ENCODE measurements at regions not wholly inside any gene's neighbourhood (a gene's known extent, or its start where the extent isn't known, plus 50 kb on each side); places are given as distances from the start of the nearest gene placed in this dataset.

- TF ChIP-seq, protein P1, sequence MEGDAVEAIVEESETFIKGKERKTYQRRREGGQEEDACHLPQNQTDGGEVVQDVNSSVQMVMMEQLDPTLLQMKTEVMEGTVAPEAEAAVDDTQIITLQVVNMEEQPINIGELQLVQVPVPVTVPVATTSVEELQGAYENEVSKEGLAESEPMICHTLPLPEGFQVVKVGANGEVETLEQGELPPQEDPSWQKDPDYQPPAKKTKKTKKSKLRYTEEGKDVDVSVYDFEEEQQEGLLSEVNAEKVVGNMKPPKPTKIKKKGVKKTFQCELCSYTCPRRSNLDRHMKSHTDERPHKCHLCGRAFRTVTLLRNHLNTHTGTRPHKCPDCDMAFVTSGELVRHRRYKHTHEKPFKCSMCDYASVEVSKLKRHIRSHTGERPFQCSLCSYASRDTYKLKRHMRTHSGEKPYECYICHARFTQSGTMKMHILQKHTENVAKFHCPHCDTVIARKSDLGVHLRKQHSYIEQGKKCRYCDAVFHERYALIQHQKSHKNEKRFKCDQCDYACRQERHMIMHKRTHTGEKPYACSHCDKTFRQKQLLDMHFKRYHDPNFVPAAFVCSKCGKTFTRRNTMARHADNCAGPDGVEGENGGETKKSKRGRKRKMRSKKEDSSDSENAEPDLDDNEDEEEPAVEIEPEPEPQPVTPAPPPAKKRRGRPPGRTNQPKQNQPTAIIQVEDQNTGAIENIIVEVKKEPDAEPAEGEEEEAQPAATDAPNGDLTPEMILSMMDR (IDR thresholded peaks at IDR 0.05), result no peak
- TF ChIP-seq POLR2AphosphoS5 (IDR thresholded peaks at IDR 0.05; ENCODE audit: low read depth, low read length), result no peak
- TF ChIP-seq, protein P2, sequence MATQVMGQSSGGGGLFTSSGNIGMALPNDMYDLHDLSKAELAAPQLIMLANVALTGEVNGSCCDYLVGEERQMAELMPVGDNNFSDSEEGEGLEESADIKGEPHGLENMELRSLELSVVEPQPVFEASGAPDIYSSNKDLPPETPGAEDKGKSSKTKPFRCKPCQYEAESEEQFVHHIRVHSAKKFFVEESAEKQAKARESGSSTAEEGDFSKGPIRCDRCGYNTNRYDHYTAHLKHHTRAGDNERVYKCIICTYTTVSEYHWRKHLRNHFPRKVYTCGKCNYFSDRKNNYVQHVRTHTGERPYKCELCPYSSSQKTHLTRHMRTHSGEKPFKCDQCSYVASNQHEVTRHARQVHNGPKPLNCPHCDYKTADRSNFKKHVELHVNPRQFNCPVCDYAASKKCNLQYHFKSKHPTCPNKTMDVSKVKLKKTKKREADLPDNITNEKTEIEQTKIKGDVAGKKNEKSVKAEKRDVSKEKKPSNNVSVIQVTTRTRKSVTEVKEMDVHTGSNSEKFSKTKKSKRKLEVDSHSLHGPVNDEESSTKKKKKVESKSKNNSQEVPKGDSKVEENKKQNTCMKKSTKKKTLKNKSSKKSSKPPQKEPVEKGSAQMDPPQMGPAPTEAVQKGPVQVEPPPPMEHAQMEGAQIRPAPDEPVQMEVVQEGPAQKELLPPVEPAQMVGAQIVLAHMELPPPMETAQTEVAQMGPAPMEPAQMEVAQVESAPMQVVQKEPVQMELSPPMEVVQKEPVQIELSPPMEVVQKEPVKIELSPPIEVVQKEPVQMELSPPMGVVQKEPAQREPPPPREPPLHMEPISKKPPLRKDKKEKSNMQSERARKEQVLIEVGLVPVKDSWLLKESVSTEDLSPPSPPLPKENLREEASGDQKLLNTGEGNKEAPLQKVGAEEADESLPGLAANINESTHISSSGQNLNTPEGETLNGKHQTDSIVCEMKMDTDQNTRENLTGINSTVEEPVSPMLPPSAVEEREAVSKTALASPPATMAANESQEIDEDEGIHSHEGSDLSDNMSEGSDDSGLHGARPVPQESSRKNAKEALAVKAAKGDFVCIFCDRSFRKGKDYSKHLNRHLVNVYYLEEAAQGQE (IDR thresholded peaks at IDR 0.05; ENCODE audit: insufficient read depth in 1 of 2, low read depth in 2 of 2, low read length in 1 of 2), result no peak
Measured at GRCh38 chr13:42373048-42373812, 101.3 kb downstream of the AKAP11 start.
